ENCODE measurements at regions not wholly inside any gene's neighbourhood (a gene's known extent, or its start where the extent isn't known, plus 50 kb on each side); places are given as distances from the start of the nearest gene placed in this dataset.

DNA sequence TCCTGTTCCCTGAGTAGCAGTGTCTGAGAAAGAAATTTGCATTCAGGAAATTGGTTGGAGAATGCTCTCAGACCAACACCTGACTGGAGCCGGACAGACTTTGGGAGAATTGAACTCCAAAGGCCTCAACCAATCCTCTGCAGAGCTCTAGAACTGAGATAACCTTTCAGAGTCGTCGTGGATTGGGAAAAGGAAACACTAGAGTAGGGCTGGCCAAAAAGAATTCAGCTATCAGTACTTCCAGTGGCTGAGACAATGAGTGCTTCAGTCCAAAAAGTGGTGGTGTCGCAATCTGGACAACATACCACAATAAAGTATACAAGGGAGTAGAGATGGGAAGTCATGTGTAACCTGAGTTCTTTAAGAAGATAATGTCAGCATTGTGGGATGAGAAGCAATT lies 377.1 kb downstream of the SLC16A7 start:
- ChIA-PET CTCF (no interaction called here), POLR2A (no interaction called here)
- Mint-ChIP-seq H3K4me3 (no peak overlapping the region), H3K27ac (no peak overlapping the region), H3K9me3 (peaks cover 6% of the 10 kb centered on the region), H3K36me3 (peaks cover 5% of the 10 kb centered on the region; the same call in 1 of the 2 replicates), H3K4me1 (peaks cover 4% of the 10 kb centered on the region), H3K27me3 (ENCODE audit: low read depth) (no peaks in the 10 kb centered on the region)
- ATAC-seq (peak; percentile 41; the same call in 1 of the 2 replicates), DNase-seq (ENCODE audit: low spot score) (no peak)
- no peak for TF ChIP-seq EMX1 (CRISPR knock-in tag; IDR thresholded peaks at IDR 0.05)
- TF ChIP-seq, protein P1, sequence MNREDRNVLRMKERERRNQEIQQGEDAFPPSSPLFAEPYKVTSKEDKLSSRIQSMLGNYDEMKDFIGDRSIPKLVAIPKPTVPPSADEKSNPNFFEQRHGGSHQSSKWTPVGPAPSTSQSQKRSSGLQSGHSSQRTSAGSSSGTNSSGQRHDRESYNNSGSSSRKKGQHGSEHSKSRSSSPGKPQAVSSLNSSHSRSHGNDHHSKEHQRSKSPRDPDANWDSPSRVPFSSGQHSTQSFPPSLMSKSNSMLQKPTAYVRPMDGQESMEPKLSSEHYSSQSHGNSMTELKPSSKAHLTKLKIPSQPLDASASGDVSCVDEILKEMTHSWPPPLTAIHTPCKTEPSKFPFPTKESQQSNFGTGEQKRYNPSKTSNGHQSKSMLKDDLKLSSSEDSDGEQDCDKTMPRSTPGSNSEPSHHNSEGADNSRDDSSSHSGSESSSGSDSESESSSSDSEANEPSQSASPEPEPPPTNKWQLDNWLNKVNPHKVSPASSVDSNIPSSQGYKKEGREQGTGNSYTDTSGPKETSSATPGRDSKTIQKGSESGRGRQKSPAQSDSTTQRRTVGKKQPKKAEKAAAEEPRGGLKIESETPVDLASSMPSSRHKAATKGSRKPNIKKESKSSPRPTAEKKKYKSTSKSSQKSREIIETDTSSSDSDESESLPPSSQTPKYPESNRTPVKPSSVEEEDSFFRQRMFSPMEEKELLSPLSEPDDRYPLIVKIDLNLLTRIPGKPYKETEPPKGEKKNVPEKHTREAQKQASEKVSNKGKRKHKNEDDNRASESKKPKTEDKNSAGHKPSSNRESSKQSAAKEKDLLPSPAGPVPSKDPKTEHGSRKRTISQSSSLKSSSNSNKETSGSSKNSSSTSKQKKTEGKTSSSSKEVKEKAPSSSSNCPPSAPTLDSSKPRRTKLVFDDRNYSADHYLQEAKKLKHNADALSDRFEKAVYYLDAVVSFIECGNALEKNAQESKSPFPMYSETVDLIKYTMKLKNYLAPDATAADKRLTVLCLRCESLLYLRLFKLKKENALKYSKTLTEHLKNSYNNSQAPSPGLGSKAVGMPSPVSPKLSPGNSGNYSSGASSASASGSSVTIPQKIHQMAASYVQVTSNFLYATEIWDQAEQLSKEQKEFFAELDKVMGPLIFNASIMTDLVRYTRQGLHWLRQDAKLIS (CRISPR knock-in tag; IDR thresholded peaks at IDR 0.05; ENCODE audit: borderline replicate concordance) = no peak
- no peak for TF ChIP-seq ZBTB21 (CRISPR knock-in tag; IDR thresholded peaks at IDR 0.05; ENCODE audit: borderline replicate concordance)
- no peak for TF ChIP-seq KAT7 (CRISPR knock-in tag; IDR thresholded peaks at IDR 0.05; ENCODE audit: borderline replicate concordance)
- TF ChIP-seq GTF2I (CRISPR knock-in tag; conservative IDR thresholded peaks at IDR 0.05) = no peak
- TF ChIP-seq ZNF263 (CRISPR knock-in tag; IDR thresholded peaks at IDR 0.05; ENCODE audit: low read depth) = no peak
- TF ChIP-seq ZNF423 (CRISPR knock-in tag; IDR thresholded peaks at IDR 0.05) = no peak
- TF ChIP-seq, protein P2, sequence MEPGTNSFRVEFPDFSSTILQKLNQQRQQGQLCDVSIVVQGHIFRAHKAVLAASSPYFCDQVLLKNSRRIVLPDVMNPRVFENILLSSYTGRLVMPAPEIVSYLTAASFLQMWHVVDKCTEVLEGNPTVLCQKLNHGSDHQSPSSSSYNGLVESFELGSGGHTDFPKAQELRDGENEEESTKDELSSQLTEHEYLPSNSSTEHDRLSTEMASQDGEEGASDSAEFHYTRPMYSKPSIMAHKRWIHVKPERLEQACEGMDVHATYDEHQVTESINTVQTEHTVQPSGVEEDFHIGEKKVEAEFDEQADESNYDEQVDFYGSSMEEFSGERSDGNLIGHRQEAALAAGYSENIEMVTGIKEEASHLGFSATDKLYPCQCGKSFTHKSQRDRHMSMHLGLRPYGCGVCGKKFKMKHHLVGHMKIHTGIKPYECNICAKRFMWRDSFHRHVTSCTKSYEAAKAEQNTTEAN (CRISPR knock-in tag; IDR thresholded peaks at IDR 0.05) = no peak
- TF ChIP-seq FOXP1 (CRISPR knock-in tag; IDR thresholded peaks at IDR 0.05; ENCODE audit: borderline replicate concordance) = no peak
- TF ChIP-seq ETV6 (CRISPR knock-in tag; IDR thresholded peaks at IDR 0.05) = no peak
- TF ChIP-seq ZNF396 (CRISPR knock-in tag; IDR thresholded peaks at IDR 0.05; ENCODE audit: borderline replicate concordance) = no peak
- TF ChIP-seq, protein P3, sequence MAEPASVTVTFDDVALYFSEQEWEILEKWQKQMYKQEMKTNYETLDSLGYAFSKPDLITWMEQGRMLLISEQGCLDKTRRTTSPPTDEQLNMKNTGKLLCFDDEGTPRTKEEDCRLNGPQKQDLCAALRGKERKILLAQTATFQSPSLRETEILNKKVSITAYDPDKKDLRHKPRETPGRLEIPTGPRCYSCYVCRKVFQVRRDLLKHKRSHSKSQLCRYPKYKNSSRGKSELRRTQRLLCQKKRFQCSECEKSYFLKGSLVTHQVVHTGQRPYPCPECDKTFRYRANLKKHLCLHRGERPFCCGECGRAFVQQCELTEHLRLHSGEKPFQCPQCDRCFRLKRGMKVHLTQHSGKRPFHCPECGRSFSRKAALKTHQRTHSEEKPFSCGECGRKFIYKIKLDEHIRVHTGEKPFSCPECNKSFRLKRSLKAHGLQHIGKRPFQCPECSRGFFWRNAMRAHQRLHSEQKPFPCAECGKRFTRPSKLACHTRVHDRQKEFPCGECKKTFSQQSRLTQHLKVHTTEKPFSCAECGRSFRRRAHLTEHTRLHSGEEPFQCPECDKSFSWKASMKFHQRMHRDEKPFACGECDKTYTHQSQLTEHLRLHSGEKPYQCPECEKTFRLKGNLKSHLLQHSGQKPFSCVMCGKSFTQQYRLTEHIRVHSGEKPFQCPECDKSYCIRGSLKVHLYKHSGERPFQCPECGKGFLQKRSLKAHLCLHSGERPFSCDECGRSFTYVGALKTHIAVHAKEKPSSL (CRISPR knock-in tag; conservative IDR thresholded peaks at IDR 0.05) = no peak

DNA sequence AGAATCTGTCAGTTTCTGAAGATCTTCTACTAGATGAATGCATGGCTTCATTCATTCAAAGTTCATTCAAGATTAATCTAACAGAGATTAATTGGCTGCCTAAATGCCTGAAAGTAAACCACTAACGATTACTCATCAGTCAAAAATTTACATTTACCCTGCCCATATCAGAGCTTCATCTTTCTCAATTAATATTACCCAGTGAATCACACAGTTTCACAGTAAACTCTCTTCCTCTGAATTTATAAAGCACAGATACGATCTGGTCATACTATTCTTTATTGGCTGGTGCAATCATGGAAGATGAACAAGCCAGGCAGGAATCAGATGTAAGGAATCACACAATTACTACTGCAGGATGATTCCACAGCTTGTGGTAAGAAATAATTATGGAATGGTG lies 377.7 kb downstream of the SLC16A7 start:
- no peak for DNase-seq (ENCODE audit: low spot score)
- ChIA-PET POLR2A (no interaction called here), CTCF (no interaction called here)
- no peak for ATAC-seq
- H3K4me3 Mint-ChIP-seq = no peak overlapping the region
- H3K36me3 Mint-ChIP-seq = peaks cover under 1% of the 10 kb centered on the region; the same call in 1 of the 2 replicates
- no peak overlapping the region for H3K27ac Mint-ChIP-seq
- H3K4me1 Mint-ChIP-seq = peaks cover 4% of the 10 kb centered on the region
- H3K9me3 Mint-ChIP-seq = peaks cover under 1% of the 10 kb centered on the region
- H3K27me3 Mint-ChIP-seq (ENCODE audit: low read depth) = no peaks in the 10 kb centered on the region
- TF ChIP-seq KAT7 (CRISPR knock-in tag; IDR thresholded peaks at IDR 0.05; ENCODE audit: borderline replicate concordance) (no peak), SMAD3 (CRISPR knock-in tag; IDR thresholded peaks at IDR 0.05; ENCODE audit: borderline replicate concordance) (no peak), MXD4 (CRISPR knock-in tag; IDR thresholded peaks at IDR 0.05; ENCODE audit: borderline replicate concordance) (no peak), IRF2 (CRISPR knock-in tag; IDR thresholded peaks at IDR 0.05; ENCODE audit: borderline replicate concordance, low read depth) (no peak), TEAD4 (CRISPR knock-in tag; IDR thresholded peaks at IDR 0.05) (no peak)
- TF ChIP-seq, protein P4, sequence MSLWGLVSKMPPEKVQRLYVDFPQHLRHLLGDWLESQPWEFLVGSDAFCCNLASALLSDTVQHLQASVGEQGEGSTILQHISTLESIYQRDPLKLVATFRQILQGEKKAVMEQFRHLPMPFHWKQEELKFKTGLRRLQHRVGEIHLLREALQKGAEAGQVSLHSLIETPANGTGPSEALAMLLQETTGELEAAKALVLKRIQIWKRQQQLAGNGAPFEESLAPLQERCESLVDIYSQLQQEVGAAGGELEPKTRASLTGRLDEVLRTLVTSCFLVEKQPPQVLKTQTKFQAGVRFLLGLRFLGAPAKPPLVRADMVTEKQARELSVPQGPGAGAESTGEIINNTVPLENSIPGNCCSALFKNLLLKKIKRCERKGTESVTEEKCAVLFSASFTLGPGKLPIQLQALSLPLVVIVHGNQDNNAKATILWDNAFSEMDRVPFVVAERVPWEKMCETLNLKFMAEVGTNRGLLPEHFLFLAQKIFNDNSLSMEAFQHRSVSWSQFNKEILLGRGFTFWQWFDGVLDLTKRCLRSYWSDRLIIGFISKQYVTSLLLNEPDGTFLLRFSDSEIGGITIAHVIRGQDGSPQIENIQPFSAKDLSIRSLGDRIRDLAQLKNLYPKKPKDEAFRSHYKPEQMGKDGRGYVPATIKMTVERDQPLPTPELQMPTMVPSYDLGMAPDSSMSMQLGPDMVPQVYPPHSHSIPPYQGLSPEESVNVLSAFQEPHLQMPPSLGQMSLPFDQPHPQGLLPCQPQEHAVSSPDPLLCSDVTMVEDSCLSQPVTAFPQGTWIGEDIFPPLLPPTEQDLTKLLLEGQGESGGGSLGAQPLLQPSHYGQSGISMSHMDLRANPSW (CRISPR knock-in tag; conservative IDR thresholded peaks at IDR 0.05; ENCODE audit: low read depth) = no peak
- TF ChIP-seq, protein P5, sequence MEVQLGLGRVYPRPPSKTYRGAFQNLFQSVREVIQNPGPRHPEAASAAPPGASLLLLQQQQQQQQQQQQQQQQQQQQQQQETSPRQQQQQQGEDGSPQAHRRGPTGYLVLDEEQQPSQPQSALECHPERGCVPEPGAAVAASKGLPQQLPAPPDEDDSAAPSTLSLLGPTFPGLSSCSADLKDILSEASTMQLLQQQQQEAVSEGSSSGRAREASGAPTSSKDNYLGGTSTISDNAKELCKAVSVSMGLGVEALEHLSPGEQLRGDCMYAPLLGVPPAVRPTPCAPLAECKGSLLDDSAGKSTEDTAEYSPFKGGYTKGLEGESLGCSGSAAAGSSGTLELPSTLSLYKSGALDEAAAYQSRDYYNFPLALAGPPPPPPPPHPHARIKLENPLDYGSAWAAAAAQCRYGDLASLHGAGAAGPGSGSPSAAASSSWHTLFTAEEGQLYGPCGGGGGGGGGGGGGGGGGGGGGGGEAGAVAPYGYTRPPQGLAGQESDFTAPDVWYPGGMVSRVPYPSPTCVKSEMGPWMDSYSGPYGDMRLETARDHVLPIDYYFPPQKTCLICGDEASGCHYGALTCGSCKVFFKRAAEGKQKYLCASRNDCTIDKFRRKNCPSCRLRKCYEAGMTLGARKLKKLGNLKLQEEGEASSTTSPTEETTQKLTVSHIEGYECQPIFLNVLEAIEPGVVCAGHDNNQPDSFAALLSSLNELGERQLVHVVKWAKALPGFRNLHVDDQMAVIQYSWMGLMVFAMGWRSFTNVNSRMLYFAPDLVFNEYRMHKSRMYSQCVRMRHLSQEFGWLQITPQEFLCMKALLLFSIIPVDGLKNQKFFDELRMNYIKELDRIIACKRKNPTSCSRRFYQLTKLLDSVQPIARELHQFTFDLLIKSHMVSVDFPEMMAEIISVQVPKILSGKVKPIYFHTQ (CRISPR knock-in tag; IDR thresholded peaks at IDR 0.05) = no peak
- TF ChIP-seq, protein P6, sequence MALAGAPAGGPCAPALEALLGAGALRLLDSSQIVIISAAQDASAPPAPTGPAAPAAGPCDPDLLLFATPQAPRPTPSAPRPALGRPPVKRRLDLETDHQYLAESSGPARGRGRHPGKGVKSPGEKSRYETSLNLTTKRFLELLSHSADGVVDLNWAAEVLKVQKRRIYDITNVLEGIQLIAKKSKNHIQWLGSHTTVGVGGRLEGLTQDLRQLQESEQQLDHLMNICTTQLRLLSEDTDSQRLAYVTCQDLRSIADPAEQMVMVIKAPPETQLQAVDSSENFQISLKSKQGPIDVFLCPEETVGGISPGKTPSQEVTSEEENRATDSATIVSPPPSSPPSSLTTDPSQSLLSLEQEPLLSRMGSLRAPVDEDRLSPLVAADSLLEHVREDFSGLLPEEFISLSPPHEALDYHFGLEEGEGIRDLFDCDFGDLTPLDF (CRISPR knock-in tag; IDR thresholded peaks at IDR 0.05) = no peak
- TF ChIP-seq, protein P2 (CRISPR knock-in tag; IDR thresholded peaks at IDR 0.05) = no peak
